Activated naive CD8-positive, alpha-beta T cell (primary cell): ENCODE measurements at regions not wholly inside any gene's neighbourhood (a gene's known extent, or its start where the extent isn't known, plus 50 kb on each side); places are given as distances from the start of the nearest gene placed in this dataset.
A peak's percentile ranks its signal among the peaks of the same experiment; 100 is the strongest.
"Not testable (repeated sequence)": the region's sequence is repeated elsewhere in the genome, so short reads cannot be mapped to it uniquely, and the experiment has no call there.

Experiments used
- H3K27ac Mint-ChIP-seq: one replicate; pipeline ENCODE4 v1.8.0; 2021; ENCODE audit warnings: mixed read lengths
- H3K27me3 Mint-ChIP-seq: one replicate; pipeline ENCODE4 v1.8.0; 2021; ENCODE audit warnings: mixed read lengths
- H3K36me3 Mint-ChIP-seq: one replicate; pipeline ENCODE4 v1.8.0; 2021; ENCODE audit warnings: mixed read lengths
- H3K4me1 Mint-ChIP-seq: one replicate; pipeline ENCODE4 v1.8.0; 2021; ENCODE audit warnings: low read depth, mixed read lengths
- H3K4me3 Mint-ChIP-seq: one replicate; pipeline ENCODE4 v1.8.0; 2021; ENCODE audit warnings: mild to moderate bottlenecking, mixed read lengths
- H3K9me3 Mint-ChIP-seq: one replicate; pipeline ENCODE4 v1.8.0; 2021; ENCODE audit warnings: low read depth, mixed read lengths

DNA sequence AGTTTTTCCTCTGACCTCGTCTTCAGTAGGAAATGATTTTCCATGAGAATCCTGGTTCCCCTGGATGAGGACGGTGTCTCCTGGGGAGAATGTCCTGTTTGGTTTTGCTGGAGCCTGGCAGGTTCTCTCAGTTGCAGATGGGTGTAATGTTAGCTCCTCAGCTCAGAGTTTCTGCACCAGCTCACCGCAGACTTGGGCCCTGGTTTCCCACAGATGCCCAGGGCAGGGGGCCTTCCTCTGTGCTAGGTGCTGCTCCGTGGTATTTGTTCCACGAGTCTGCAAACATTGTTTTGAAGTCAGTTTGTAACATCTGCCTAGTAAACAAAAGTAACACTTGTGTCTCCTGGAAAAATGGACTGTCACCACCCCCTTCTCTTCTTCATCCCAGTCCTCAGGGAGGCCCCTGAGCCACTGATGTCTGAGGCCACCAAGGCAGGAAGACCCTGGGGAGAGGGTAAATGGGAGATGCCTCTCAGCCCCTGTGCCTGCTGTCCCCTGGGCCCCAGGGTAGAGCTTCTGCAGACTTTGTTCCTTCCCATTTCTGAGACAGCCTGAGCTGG is 67.3 kb upstream of the ANTXRL start:
- not testable (repeated sequence) for H3K27me3 Mint-ChIP-seq, H3K9me3 Mint-ChIP-seq, H3K4me3 Mint-ChIP-seq
- Mint-ChIP-seq H3K36me3 (peaks cover 15% of the 10 kb centered on the region), H3K4me1 (peaks cover 14% of the 10 kb centered on the region), H3K27ac (peak overlapping the region; percentile 5)

DNA sequence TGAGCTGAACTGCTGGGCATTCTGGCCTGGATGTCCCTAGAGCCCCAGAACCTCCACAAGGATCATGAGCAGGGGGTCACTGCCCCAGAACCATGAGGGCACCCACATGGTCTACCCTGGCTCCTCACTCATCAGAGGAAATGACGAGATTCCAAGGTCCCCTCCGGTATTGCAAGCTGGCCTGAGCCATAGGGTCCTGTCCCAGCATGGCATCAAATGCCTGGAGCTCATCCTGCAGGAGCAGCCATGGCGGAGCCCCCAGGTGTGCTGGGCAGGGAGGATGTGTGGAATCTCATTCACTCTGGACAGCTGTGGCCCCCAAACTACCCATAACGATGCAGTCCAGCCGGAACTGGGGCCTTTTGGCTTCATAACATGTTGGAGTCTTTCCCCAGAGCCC is 66.6 kb upstream of the ANTXRL start:
- Mint-ChIP-seq H3K4me1 (peaks cover 14% of the 10 kb centered on the region), H3K4me3 (no peak overlapping the region), H3K36me3 (peaks cover 15% of the 10 kb centered on the region), H3K9me3 (no peaks in the 10 kb centered on the region), H3K27ac (no peak overlapping the region), H3K27me3 (no peaks in the 10 kb centered on the region)

DNA sequence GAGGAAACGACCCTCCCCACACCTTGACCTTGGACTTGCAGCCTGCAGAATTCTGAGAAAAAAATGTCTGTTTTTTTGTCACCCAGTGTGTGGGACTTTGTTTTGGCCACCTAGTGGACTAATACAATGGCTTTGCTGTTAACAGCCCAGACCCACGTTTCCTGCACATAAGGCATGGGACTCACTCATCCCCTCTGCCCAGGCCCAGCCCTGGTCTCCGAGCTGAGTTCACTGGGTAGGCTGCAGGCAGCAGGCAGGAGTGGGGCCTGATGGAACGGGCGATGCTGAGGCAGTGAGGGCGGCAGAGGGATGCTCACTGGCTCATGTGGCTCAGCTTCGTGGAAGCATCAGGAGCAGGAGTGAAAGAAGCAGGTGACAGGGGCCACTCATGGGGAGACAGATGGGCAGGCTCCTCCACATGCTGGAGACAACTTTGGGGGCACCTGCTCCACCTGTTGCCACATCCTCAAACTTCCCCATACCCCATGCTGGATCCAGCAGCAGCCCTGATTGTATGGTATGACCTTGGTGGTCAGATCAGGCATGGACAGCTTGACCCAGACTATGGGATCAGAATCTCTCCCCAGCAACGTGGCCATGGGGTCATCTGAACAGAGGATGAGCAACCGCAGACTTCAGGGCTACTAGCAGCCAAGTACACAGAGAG is 65.8 kb upstream of the ANTXRL start:
- no peaks in the 10 kb centered on the region for H3K9me3 Mint-ChIP-seq

DNA sequence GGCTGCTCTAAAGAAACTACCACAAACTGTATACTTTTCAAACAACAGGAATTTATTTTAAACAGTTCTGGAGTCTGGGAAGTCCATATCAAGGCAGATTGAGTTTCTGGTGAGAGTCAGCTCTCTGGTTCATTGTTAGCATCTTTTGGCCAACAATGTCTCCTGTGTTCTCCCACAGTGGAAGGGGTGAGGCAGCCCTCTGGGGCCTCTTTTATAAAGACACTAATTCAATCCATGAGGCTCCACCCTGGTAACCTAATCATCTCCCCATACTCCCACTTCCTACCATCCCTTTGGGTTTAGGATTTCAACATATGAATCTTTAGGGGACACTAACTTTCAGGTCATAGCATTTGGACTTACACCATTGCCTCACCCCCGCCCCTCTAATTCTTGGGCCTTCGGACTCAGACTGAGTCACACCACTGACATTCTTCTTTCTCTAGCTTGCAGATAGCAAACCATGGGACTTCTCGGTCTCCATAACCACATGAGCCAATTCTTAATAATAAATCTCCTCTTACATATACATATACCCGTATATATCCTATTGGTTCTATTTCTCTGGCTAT is 64.3 kb upstream of the ANTXRL start:
- Mint-ChIP-seq H3K36me3 (peaks cover 6% of the 10 kb centered on the region), H3K27ac (peak overlapping the region; percentile 13), H3K4me3 (no peak overlapping the region), H3K4me1 (peaks cover 14% of the 10 kb centered on the region), H3K9me3 (no peaks in the 10 kb centered on the region), H3K27me3 (no peaks in the 10 kb centered on the region)

More for the DNA sequence above, 65.8 kb upstream of the ANTXRL start:
- H3K27ac Mint-ChIP-seq: no peak overlapping the region
- H3K27me3 Mint-ChIP-seq: no peaks in the 10 kb centered on the region
- H3K4me3 Mint-ChIP-seq: no peak overlapping the region
- H3K36me3 Mint-ChIP-seq: peaks cover 13% of the 10 kb centered on the region
- H3K4me1 Mint-ChIP-seq: peaks cover 14% of the 10 kb centered on the region

DNA sequence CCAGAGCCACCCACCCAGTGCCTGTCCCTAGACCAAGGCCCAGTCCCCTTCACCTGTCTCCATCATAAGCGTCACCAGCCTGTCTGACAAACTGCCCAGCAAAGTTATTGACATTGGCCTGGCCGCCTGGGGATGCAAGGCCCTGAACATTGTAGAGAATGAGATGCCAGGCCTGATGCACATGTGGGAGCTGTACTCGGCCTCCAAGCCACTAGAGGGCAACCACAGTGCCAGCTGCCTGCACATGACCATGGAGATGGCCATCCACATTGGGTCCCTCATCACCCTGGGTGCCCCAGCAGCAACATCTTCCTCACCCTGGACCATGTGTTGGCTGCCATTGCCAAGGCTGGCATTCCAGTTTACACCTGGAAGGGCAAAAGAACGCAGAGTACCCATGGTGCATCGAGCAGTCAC is 63.7 kb upstream of the ANTXRL start:
- Mint-ChIP-seq H3K4me3 (no peak overlapping the region), H3K27ac (no peak overlapping the region), H3K36me3 (peaks cover 3% of the 10 kb centered on the region), H3K27me3 (no peaks in the 10 kb centered on the region), H3K9me3 (no peaks in the 10 kb centered on the region), H3K4me1 (peaks cover 12% of the 10 kb centered on the region)

DNA sequence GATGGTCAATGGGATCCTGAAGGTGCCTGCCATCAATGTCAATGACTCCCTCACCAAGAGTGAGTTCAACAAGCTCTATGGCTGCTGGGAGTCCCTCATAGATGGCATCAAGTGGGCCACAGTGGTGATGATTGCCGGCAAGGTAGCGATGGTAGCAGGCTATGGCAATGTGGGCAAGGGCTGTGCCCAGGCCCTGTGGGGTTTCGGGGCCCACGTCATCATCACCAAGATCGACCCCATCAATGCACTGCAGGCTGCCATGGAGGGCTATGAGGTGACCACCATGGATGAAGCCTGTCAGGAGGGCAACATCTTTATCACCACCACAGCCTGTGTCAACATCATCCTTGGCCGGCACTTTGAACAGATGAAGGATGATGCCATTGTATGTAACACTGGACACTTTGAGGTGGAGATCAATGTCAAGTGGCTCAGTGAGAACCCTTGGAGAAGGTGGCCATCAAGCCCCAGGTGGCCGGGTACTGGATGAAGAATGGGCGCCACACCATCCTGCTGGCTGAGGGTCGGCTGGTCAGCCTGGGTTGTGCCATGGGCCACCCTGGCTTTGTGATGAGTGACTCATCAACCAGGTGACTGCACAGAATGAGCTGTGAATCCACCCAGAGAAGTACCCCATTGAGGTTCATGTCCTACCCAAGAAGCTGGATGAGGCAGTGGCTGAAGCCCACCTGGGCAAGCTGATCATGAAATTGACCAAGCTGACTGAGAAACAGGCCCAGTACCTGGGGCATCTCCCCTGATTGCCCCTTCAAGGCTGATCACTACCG is 63.0 kb upstream of the ANTXRL start:
- H3K27ac Mint-ChIP-seq: no peak overlapping the region

DNA sequence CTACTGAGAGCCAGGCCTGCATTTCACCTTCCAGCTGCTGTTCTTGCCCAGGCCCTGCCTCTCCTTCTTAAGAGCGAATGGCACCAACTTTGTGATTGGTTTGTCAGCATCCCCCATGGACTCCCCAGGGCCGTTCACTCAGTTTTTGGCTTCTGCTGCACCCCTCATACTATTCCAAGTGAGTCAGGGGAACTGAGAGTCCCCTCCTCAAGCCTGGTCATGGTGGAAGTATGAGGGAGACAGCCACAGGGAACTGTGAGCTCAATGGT is 62.4 kb upstream of the ANTXRL start:
- peaks cover 10% of the 10 kb centered on the region for H3K4me1 Mint-ChIP-seq
- H3K27ac Mint-ChIP-seq: no peak overlapping the region
- H3K9me3 Mint-ChIP-seq: no peaks in the 10 kb centered on the region
- H3K36me3 Mint-ChIP-seq: no peaks in the 10 kb centered on the region
- no peak overlapping the region for H3K4me3 Mint-ChIP-seq
- no peaks in the 10 kb centered on the region for H3K27me3 Mint-ChIP-seq

More for the DNA sequence above, 63.0 kb upstream of the ANTXRL start:
- H3K9me3 Mint-ChIP-seq: no peaks in the 10 kb centered on the region
- H3K4me1 Mint-ChIP-seq: peaks cover 11% of the 10 kb centered on the region
- no peaks in the 10 kb centered on the region for H3K27me3 Mint-ChIP-seq
- no peak overlapping the region for H3K4me3 Mint-ChIP-seq
- no peaks in the 10 kb centered on the region for H3K36me3 Mint-ChIP-seq

DNA sequence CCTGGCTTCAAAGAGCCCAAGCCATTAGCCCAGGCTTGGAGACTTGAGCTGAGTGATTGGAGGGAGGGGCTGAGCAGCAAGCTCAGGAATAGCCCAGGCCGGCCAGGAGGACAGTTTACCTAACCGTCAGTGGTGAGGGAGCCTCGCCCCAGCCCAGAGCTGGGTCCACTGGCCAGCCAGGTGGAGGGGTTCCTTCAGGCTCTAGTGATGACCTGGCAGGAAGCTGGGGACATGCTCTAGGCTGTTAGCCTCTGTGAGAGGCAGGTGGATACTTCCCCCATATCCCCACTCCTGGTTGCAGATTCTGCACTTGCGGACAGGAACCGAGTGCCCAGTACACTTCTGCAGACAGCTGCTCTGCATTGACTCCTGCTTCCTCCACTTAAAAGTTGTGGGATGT is 61.2 kb upstream of the ANTXRL start:
- H3K27me3 Mint-ChIP-seq: no peaks in the 10 kb centered on the region
- no peak overlapping the region for H3K4me3 Mint-ChIP-seq
- peaks cover 10% of the 10 kb centered on the region for H3K4me1 Mint-ChIP-seq
- no peaks in the 10 kb centered on the region for H3K9me3 Mint-ChIP-seq
- H3K27ac Mint-ChIP-seq: peak overlapping the region; percentile 41
- peaks cover 3% of the 10 kb centered on the region for H3K36me3 Mint-ChIP-seq

DNA sequence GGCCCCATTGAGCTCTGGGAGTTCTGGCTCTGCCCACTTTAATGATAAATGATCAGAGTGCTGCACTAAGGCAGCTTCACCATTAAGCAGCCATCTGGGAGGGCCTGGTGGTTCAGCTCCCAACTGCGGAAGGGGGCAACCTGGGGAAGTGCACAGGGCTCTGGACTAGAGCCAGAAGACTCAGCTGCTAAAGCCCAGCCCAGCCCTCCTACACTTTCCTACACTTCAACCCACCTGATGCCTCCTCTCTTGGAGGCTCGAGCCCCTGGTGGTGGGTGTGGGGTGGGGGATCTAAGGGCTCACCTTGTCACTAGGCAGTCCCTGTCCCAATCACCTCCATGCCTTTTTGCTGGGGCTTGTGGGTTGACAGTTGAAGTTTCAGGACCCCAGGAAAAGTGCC is 60.6 kb upstream of the ANTXRL start:
- Mint-ChIP-seq H3K4me1 (peaks cover 10% of the 10 kb centered on the region), H3K36me3 (peaks cover 5% of the 10 kb centered on the region), H3K27me3 (no peaks in the 10 kb centered on the region), H3K4me3 (no peak overlapping the region), H3K9me3 (no peaks in the 10 kb centered on the region), H3K27ac (no peak overlapping the region)

DNA sequence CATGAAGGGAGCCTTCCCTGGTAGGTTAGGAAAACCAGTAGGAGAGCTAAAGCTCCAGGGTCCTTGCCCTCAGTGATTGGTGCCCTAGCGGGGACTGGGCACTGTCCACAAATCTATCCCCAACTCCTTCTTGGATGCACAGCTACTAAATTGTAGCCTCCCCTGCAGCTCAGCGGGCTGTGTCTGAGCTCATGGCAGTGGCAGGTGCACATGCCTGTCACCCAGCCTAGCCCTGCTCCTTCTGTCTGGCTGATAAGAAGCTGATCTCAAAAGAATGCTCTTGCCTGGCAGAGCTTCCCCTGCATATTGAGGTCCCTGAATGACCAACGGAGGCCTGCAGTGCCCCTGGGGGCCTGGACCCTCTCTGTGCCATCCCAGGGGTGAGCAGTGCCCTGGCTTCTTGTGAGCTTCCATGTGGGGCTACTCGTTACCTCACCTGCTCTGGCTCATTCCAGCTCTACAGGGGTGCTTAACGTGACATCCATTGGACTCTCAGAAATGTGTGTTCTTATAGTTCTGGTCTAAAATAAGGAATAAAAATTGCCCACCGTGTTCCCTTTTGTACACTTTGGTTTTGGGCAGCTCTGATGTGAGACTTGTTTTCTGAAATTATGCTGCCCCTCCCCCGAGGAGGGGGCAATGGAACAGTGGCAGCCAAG is 59.8 kb upstream of the ANTXRL start:
- Mint-ChIP-seq H3K27ac (no peak overlapping the region), H3K27me3 (no peaks in the 10 kb centered on the region), H3K9me3 (no peaks in the 10 kb centered on the region), H3K36me3 (peaks cover 5% of the 10 kb centered on the region), H3K4me1 (peaks cover 9% of the 10 kb centered on the region), H3K4me3 (no peak overlapping the region)

DNA sequence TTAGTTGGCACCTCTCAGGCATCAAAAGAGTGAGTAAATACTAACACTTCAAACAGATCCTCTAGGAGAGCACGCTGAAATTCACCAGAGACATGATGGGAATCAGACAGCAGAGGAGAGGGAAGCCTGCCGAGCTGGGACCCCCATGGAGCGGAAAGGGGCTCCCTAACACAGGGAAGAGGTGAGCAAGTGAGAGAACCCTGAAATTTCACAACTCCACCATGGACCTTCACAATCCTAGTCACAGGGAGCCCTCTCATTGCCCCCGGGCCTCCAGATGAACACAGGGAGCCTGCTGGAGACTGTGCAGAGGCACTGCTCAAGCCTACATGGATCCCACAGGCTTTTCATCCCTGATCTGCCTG is 59.2 kb upstream of the ANTXRL start:
- no peak overlapping the region for H3K4me3 Mint-ChIP-seq
- no peaks in the 10 kb centered on the region for H3K9me3 Mint-ChIP-seq
- peaks cover 9% of the 10 kb centered on the region for H3K36me3 Mint-ChIP-seq
- no peak overlapping the region for H3K27ac Mint-ChIP-seq
- H3K4me1 Mint-ChIP-seq: peaks cover 9% of the 10 kb centered on the region
- H3K27me3 Mint-ChIP-seq: no peaks in the 10 kb centered on the region

DNA sequence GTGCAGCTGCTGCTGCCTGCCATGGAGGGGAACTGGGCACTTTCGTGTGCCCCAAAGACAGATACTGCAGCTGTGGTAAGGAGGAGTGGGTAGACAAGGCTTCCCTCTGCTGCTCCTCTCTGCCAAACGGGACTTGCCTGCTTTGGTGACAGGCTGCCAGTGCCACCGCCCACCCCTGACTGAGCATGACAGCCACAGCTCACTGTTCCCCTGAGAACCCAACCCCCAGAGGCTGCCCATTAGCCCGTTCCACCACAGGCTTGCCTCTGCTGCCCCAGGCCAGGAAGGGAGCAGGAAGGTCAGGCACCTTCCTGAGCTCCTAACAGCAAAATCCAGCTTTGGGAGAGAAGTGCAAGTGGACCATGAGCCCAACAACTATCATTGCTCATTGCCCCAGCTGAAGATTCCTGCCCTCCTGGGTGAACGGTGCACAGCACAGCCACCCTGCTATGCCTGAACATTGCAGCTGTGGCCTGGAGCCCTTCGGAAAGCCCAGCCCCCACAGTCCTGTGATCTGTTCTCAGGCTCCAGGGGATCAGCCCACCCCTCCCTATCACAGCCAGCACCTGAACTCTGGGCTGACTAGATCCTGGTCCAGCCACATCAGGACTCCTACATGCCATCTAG is 58.7 kb upstream of the ANTXRL start:
- Mint-ChIP-seq H3K27ac (no peak overlapping the region), H3K36me3 (peaks cover 10% of the 10 kb centered on the region), H3K27me3 (no peaks in the 10 kb centered on the region)

DNA sequence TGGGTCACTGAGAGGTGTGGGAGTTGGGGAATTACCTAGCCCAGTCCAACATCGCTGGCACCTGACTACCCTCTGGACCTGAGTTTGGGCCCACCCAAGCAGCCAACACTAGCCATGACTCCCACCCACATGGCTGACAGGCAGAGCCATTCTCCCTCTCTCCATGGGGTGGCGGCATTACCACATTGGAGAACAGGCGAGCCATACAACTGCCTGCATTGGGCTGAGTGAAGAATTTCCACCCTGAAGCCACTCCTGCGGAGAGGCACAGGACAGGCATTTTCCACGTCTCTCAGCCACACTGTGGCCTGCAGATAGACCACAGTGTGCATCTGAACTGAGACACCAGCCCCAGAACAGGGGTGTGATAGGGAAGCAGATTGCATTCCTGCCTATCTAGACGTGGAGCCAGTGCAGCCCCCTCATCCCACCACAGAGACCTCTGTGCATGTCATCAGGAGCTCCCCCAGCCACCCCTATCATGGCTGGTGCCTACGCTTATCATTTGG is 58.2 kb upstream of the ANTXRL start:
- Mint-ChIP-seq H3K4me3 (no peak overlapping the region), H3K36me3 (peaks cover 10% of the 10 kb centered on the region), H3K4me1 (peaks cover 8% of the 10 kb centered on the region), H3K27me3 (no peaks in the 10 kb centered on the region), H3K9me3 (no peaks in the 10 kb centered on the region), H3K27ac (no peak overlapping the region)

More for the DNA sequence above, 58.7 kb upstream of the ANTXRL start:
- Mint-ChIP-seq H3K9me3 (no peaks in the 10 kb centered on the region), H3K4me3 (no peak overlapping the region), H3K4me1 (peaks cover 6% of the 10 kb centered on the region)

DNA sequence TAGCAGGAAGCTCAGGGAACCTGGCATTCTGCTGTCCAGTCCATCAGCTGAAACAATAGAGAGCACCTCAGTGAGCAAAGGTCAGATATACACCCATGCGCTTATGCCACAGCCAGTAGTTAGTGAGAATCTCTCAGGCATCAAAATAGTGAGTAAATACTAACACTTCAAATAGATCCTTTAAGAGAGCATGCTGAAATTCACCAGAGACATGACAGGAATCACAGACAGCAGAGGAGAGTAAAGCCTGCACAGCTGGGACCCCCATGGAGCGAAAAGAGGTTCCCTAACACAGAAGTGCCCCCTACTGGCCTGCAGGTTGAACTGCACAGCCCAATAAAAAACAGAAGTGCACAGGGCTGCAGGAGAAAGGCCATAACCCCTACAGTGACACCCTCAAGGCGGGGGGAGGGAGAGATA is 57.6 kb upstream of the ANTXRL start:
- H3K27ac Mint-ChIP-seq: no peak overlapping the region
- H3K36me3 Mint-ChIP-seq: peaks cover 10% of the 10 kb centered on the region
- no peaks in the 10 kb centered on the region for H3K9me3 Mint-ChIP-seq
- no peak overlapping the region for H3K4me3 Mint-ChIP-seq
- no peaks in the 10 kb centered on the region for H3K27me3 Mint-ChIP-seq
- peaks cover 8% of the 10 kb centered on the region for H3K4me1 Mint-ChIP-seq
